SK-N-SH (cell line): ENCODE measurements at regions not wholly inside any gene's neighbourhood (a gene's known extent, or its start where the extent isn't known, plus 50 kb on each side); places are given as distances from the start of the nearest gene placed in this dataset.

ENCODE experiments used
- CTCF ChIA-PET: fragments of 300-600, 350-600 bp; formaldehyde crosslinking; extraction: SDS; loops from one replicate; lab custom pipeline; 2021; lab: Yijun Ruan, JAX
- POLR2A ChIA-PET: fragments of 350-600 bp; sonication (Branson Sonifier 250); formaldehyde crosslinking; extraction: SDS; loops from one replicate; lab custom pipeline; 2020; ENCODE audit warnings: antibody characterized with exemption, inconsistent platforms; lab: Yijun Ruan, JAX
- DNase-seq: peaks from one replicate; pipeline ENCODE4 v3.0.0; 2012
- H2AFZ ChIP-seq: fragments of 200-600 bp; sonication (generic); 2 replicates; pipeline ENCODE4 v1.8.1; 2016; ENCODE audit warnings: antibody characterized with exemption, mild to moderate bottlenecking, low read depth
- H3F3A ChIP-seq: fragments of 200-600 bp; sonication (generic); replicated peaks from 2 replicates; pipeline ENCODE3; 2016; ENCODE audit warnings: antibody characterized with exemption, mild to moderate bottlenecking; ENCODE audit not compliant: insufficient read depth
- H3K27ac ChIP-seq, 2 experiments: fragments of 200-500 bp in 1 of 2; fragments of 200-600 bp in 1 of 2; sonication (Bioruptor generic) in 1 of 2; sonication (generic), shearing (Covaris generic) in 1 of 2; 2 replicates each; pipeline versions ENCODE4 v1.5.1 to v1.6.1; 2014 to 2016; ENCODE audit warnings: low read depth in 2 of 2, inconsistent platforms in 1 of 2, low read length in 1 of 2, mild to moderate bottlenecking in 1 of 2, mixed read lengths in 1 of 2
- H3K27me3 ChIP-seq: fragments of 200-600 bp; sonication (generic), shearing (Covaris generic); 2 replicates; pipeline ENCODE4 v1.6.1; 2016; ENCODE audit warnings: mixed run types; ENCODE audit not compliant: insufficient read depth
- H3K36me3 ChIP-seq, 2 experiments: fragments of 200-500 bp in 1 of 2; fragments of 200-600 bp in 1 of 2; sonication (Bioruptor generic) in 1 of 2; sonication (generic) in 1 of 2; replicated peaks in 1 of 2; 2 replicates each; pipeline versions ENCODE3 to v1.5.1; 2014 to 2016; ENCODE audit warnings: low read length in 1 of 2, mild to moderate bottlenecking in 1 of 2; ENCODE audit not compliant: insufficient read depth in 2 of 2, control insufficient read depth in 1 of 2
- H3K4me1 ChIP-seq, 2 experiments: fragments of 200-500 bp in 1 of 2; fragments of 200-600 bp in 1 of 2; sonication (Bioruptor generic) in 1 of 2; sonication (generic), shearing (Covaris generic) in 1 of 2; 2 replicates each; pipeline versions ENCODE4 v1.5.1 to v1.6.1; 2014 to 2016; ENCODE audit warnings: low read depth in 1 of 2, low read length in 1 of 2, mixed run types in 1 of 2; ENCODE audit not compliant: insufficient read depth in 2 of 2, control insufficient read depth in 1 of 2
- H3K4me2 ChIP-seq: fragments of 200-600 bp; sonication (generic), shearing (Covaris generic); 2 replicates; pipeline ENCODE4 v1.6.1; 2017; ENCODE audit warnings: mixed run types
- H3K4me3 ChIP-seq, 2 experiments: fragments of 200-500 bp in 1 of 2; fragments of 200-600 bp in 1 of 2; sonication (Bioruptor generic) in 1 of 2; sonication (generic), shearing (Covaris generic) in 1 of 2; 2 replicates each; pipeline versions ENCODE4 v1.5.1 to v1.8.1; 2014 to 2016; ENCODE audit warnings: low read depth in 2 of 2, inconsistent platforms in 1 of 2, low read length in 1 of 2, mild to moderate bottlenecking in 1 of 2, mixed read lengths in 1 of 2, moderate library complexity in 1 of 2
- H3K79me2 ChIP-seq: fragments of 200-600 bp; sonication (generic); 2 replicates; pipeline ENCODE4 v1.8.1; 2017; ENCODE audit warnings: mild to moderate bottlenecking; ENCODE audit not compliant: insufficient read depth
- H3K9ac ChIP-seq: fragments of 200-600 bp; sonication (generic); 2 replicates; pipeline ENCODE4 v1.6.1; 2017; ENCODE audit warnings: mixed run types
- H3K9me2 ChIP-seq: fragments of 200-600 bp; sonication (generic); 2 replicates; pipeline ENCODE4 v1.6.1; 2017; ENCODE audit warnings: mixed run types
- H3K9me3 ChIP-seq: fragments of 200-600 bp; sonication (generic); 2 replicates; pipeline ENCODE4 v1.6.1; 2017; ENCODE audit warnings: mixed run types, mild to moderate bottlenecking, moderate library complexity
- H4K20me1 ChIP-seq: fragments of 200-600 bp; sonication (generic); 2 replicates; pipeline ENCODE4 v1.6.1; 2017; ENCODE audit warnings: mild to moderate bottlenecking, mixed run types; ENCODE audit not compliant: insufficient read depth
- CTCF ChIP-seq: fragments of 200-600 bp; sonication (generic); IDR thresholded peaks from 2 replicates; pipeline ENCODE4 v1.6.1; 2017; ENCODE audit warnings: antibody characterized with exemption, mild to moderate bottlenecking, moderate library complexity
- EZH2phosphoT487 ChIP-seq: fragments of 200-600 bp; sonication (generic); IDR thresholded peaks from 2 replicates; pipeline ENCODE4 v1.6.1; 2017; ENCODE audit warnings: low read depth, mixed run types, mild to moderate bottlenecking, antibody characterized with exemption, moderate library complexity, borderline replicate concordance
- FOXJ3 ChIP-seq: sonication (generic); formaldehyde crosslinking; IDR thresholded peaks from 2 replicates; pipeline ENCODE4 v1.5.1; 2020; ENCODE audit warnings: mild to moderate bottlenecking, missing genetic modification reagents
- FOXM1 ChIP-seq: IDR thresholded peaks from 2 replicates; pipeline ENCODE4 v1.4.0; 2012; ENCODE audit warnings: low read depth, mild to moderate bottlenecking
- JUND ChIP-seq: IDR thresholded peaks from 2 replicates; pipeline ENCODE4 v1.4.0; 2012
- MAX ChIP-seq: IDR thresholded peaks from 2 replicates; pipeline ENCODE4 v1.4.0; 2012; ENCODE audit warnings: low read depth
- MEF2A ChIP-seq: IDR thresholded peaks from 2 replicates; pipeline ENCODE4 v1.4.0; 2012; ENCODE audit warnings: low read depth, borderline replicate concordance
- NRF1 ChIP-seq: IDR thresholded peaks from 2 replicates; pipeline ENCODE4 v1.6.1; 2012; ENCODE audit warnings: low read depth, mild to moderate bottlenecking, low read length
- PBX3 ChIP-seq: IDR thresholded peaks from 2 replicates; pipeline ENCODE4; 2012
- RAD21 ChIP-seq: IDR thresholded peaks from 2 replicates; pipeline ENCODE4 v1.6.1; 2012; ENCODE audit warnings: mild to moderate bottlenecking, low read length
- SIN3A ChIP-seq: IDR thresholded peaks from 2 replicates; pipeline ENCODE4 v1.6.1; 2012; ENCODE audit warnings: low read depth, mild to moderate bottlenecking, low read length, moderate library complexity, borderline replicate concordance
- TEAD4 ChIP-seq: IDR thresholded peaks from 2 replicates; pipeline ENCODE4 v1.4.0; 2012; ENCODE audit warnings: mild to moderate bottlenecking, borderline replicate concordance; ENCODE audit not compliant: insufficient read depth
- YY1 ChIP-seq: IDR thresholded peaks from 2 replicates; pipeline ENCODE4 v1.4.0; 2012; ENCODE audit warnings: low read depth, mild to moderate bottlenecking
- WGBS: methylation state at CpG from one replicate; pipeline ENCODE4 v1.1.6; 2017; ENCODE audit warnings: low lambda C conversion rate; 5-methylcytosine and 5-hydroxymethylcytosine counted together
- TF ChIP-seq, protein P1 (sequence below): IDR thresholded peaks from 2 replicates; pipeline ENCODE4 v1.4.0; 2012; ENCODE audit warnings: low read depth, borderline replicate concordance

- WGBS: 2% methylated on average over 2 of the region's 2 CpGs
- CTCF ChIA-PET: no interaction called here
Measured at GRCh38 chr9:24385077-24385476, 160.6 kb downstream of the IZUMO3 start.

More at GRCh38 chr9:24385077-24385476, 160.6 kb downstream of the IZUMO3 start:
- no peaks in the 10 kb centered on the region for H3K9me3 ChIP-seq
- H3F3A ChIP-seq: no peaks in the 10 kb centered on the region
- no peaks in the 10 kb centered on the region for H3K9me2 ChIP-seq
- H3K4me1 ChIP-seq: no peaks in the 10 kb centered on the region
- no peaks in the 10 kb centered on the region for H3K79me2 ChIP-seq
- no peaks in the 10 kb centered on the region for H4K20me1 ChIP-seq
- no peak overlapping the region for H3K27ac ChIP-seq
- no peak overlapping the region for H3K4me2 ChIP-seq
- TF ChIP-seq CTCF: no peak
- TF ChIP-seq MEF2A: no peak
- no peak for TF ChIP-seq EZH2phosphoT487
- TF ChIP-seq NRF1: no peak
- TF ChIP-seq, protein P1, sequence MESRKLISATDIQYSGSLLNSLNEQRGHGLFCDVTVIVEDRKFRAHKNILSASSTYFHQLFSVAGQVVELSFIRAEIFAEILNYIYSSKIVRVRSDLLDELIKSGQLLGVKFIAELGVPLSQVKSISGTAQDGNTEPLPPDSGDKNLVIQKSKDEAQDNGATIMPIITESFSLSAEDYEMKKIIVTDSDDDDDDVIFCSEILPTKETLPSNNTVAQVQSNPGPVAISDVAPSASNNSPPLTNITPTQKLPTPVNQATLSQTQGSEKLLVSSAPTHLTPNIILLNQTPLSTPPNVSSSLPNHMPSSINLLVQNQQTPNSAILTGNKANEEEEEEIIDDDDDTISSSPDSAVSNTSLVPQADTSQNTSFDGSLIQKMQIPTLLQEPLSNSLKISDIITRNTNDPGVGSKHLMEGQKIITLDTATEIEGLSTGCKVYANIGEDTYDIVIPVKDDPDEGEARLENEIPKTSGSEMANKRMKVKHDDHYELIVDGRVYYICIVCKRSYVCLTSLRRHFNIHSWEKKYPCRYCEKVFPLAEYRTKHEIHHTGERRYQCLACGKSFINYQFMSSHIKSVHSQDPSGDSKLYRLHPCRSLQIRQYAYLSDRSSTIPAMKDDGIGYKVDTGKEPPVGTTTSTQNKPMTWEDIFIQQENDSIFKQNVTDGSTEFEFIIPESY: no peak
- TF ChIP-seq TEAD4: no peak
- no peak for TF ChIP-seq PBX3
- no peak for TF ChIP-seq MAX
- TF ChIP-seq YY1: no peak
- TF ChIP-seq RAD21: no peak
- TF ChIP-seq JUND: no peak
- TF ChIP-seq FOXJ3 (CRISPR knock-in tag): no peak
- TF ChIP-seq FOXM1: no peak
- no peak for TF ChIP-seq SIN3A
- TF ChIP-seq, all 33 proteins: peak for 0
- POLR2A ChIA-PET: no interaction called here
- no peaks in the 10 kb centered on the region for H3K36me3 ChIP-seq
- no peak overlapping the region for H3K4me3 ChIP-seq
- no peak overlapping the region for H3K9ac ChIP-seq
- no peak overlapping the region for H2AFZ ChIP-seq
- DNase-seq: no peak
- H3K27me3 ChIP-seq: no peaks in the 10 kb centered on the region
